ENCODE measurements at regions not wholly inside any gene's neighbourhood (a gene's known extent, or its start where the extent isn't known, plus 50 kb on each side); places are given as distances from the start of the nearest gene placed in this dataset.

DNA sequence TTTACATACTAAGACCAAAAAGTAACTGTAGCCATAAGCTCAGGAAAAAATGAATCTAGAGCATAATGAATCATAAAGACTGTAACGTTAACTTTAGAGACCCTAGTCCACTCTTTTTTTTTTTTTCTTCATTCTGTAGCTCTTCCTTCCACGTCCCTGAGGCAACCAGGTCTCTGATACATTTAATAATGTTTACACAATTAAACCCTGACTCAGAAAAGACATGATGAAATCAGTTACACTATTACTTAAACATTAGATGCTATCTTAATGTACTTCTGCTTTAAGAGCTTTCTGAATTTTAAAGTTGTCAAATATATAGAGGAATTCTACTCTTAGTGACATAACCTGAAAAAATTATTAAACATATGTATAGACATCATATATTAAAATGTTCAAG is 1121.5 kb upstream of the DDX18 start:
- no peak overlapping the region for H3K9ac ChIP-seq (ENCODE audit: low read depth, low read length)
- H3K4me1 ChIP-seq (ENCODE audit: insufficient read depth, low read length), result no peaks in the 10 kb centered on the region
- H4K20me1 ChIP-seq (ENCODE audit: insufficient read depth, low read length), result no peaks in the 10 kb centered on the region
- DNase-seq, result no peak
- H3K79me2 ChIP-seq (ENCODE audit: insufficient read depth, low read length), result no peaks in the 10 kb centered on the region
- H3K36me3 ChIP-seq (ENCODE audit: insufficient read depth, low read length), result no peaks in the 10 kb centered on the region
- H3K27me3 ChIP-seq (ENCODE audit: insufficient read depth, low read length, poor library complexity), result no peaks in the 10 kb centered on the region
- no peak for TF ChIP-seq EZH2 (IDR thresholded peaks at IDR 0.05; ENCODE audit: borderline replicate concordance, low read depth, low read length, severe bottlenecking)
- TF ChIP-seq, protein P1, sequence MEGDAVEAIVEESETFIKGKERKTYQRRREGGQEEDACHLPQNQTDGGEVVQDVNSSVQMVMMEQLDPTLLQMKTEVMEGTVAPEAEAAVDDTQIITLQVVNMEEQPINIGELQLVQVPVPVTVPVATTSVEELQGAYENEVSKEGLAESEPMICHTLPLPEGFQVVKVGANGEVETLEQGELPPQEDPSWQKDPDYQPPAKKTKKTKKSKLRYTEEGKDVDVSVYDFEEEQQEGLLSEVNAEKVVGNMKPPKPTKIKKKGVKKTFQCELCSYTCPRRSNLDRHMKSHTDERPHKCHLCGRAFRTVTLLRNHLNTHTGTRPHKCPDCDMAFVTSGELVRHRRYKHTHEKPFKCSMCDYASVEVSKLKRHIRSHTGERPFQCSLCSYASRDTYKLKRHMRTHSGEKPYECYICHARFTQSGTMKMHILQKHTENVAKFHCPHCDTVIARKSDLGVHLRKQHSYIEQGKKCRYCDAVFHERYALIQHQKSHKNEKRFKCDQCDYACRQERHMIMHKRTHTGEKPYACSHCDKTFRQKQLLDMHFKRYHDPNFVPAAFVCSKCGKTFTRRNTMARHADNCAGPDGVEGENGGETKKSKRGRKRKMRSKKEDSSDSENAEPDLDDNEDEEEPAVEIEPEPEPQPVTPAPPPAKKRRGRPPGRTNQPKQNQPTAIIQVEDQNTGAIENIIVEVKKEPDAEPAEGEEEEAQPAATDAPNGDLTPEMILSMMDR (IDR thresholded peaks at IDR 0.05; ENCODE audit: borderline replicate concordance, extremely low read depth, low read length, poor library complexity, severe bottlenecking), result no peak
- no peak overlapping the region for H2AFZ ChIP-seq (ENCODE audit: low read depth, low read length)
- peaks cover 2% of the 10 kb centered on the region for H3K9me3 ChIP-seq (ENCODE audit: insufficient read depth, low read length, severe bottlenecking)
- no peak for ATAC-seq (ENCODE audit: insufficient read depth, low read depth)
- no peak overlapping the region for H3K4me2 ChIP-seq (ENCODE audit: insufficient read depth, low read length)
- no peak overlapping the region for H3K4me3 ChIP-seq (ENCODE audit: low read depth in 1 of 2, low read length in 2 of 2)
- H3K27ac ChIP-seq (ENCODE audit: low read length), result no peak overlapping the region

DNA sequence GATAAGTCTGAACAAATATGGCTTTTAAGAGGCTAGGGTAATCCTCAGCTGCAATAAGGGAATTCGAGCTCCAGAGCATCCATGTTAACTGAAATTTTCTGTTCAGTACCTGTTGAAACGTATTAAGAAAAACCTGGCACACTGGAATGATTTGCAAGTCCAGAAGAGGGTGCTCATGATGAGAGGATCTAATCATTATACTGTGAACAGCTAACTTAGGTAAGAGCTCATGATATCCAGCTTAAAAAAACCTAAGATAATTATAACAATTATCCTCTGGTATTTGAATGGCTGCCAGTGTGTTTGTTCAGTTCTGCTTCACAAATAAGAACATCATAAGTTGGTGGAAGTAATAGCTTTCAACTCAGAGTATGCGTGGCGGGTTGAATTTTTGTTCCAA is 1118.3 kb upstream of the DDX18 start:
- H3K36me3 ChIP-seq (ENCODE audit: insufficient read depth, low read length), result no peaks in the 10 kb centered on the region
- ATAC-seq (ENCODE audit: insufficient read depth, low read depth), result no peak
- H4K20me1 ChIP-seq (ENCODE audit: insufficient read depth, low read length), result no peaks in the 10 kb centered on the region
- H3K4me3 ChIP-seq (ENCODE audit: low read depth in 1 of 2, low read length in 2 of 2), result no peak overlapping the region
- no peaks in the 10 kb centered on the region for H3K79me2 ChIP-seq (ENCODE audit: insufficient read depth, low read length)
- no peaks in the 10 kb centered on the region for H3K9me3 ChIP-seq (ENCODE audit: insufficient read depth, low read length, severe bottlenecking)
- no peak overlapping the region for H3K27ac ChIP-seq (ENCODE audit: low read length)
- TF ChIP-seq EZH2 (IDR thresholded peaks at IDR 0.05; ENCODE audit: borderline replicate concordance, low read depth, low read length, severe bottlenecking), result no peak
- TF ChIP-seq, protein P1 (IDR thresholded peaks at IDR 0.05; ENCODE audit: borderline replicate concordance, extremely low read depth, low read length, poor library complexity, severe bottlenecking), result no peak
- no peak overlapping the region for H3K9ac ChIP-seq (ENCODE audit: low read depth, low read length)
- no peaks in the 10 kb centered on the region for H3K4me1 ChIP-seq (ENCODE audit: insufficient read depth, low read length)
- no peak overlapping the region for H2AFZ ChIP-seq (ENCODE audit: low read depth, low read length)
- H3K4me2 ChIP-seq (ENCODE audit: insufficient read depth, low read length), result no peak overlapping the region
- no peak for DNase-seq
- H3K27me3 ChIP-seq (ENCODE audit: insufficient read depth, low read length, poor library complexity), result no peaks in the 10 kb centered on the region

DNA sequence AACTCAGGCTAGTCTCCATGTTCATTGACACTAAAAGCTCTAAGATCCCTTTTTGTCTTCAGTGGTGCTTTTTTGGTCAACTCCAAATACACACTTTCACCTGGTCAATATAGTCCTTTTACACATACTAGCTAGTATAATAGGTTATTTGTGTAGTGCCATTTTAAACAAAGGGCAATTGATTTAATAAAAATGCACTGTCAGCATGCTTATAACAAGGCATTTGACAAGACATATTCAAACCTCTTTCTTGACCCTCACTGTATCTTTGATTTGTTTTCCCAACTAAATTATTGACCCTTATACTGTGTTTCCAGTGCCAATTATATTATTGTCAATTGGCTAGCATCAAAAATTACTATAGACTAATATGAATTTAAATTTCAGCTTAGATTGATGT is 1117.6 kb upstream of the DDX18 start:
- Histone ChIP-seq H3K79me2 (ENCODE audit: insufficient read depth, low read length) (no peaks in the 10 kb centered on the region), H3K4me1 (ENCODE audit: insufficient read depth, low read length) (no peaks in the 10 kb centered on the region), H2AFZ (ENCODE audit: low read depth, low read length) (no peak overlapping the region), H3K4me3 (ENCODE audit: low read depth in 1 of 2, low read length in 2 of 2) (no peak overlapping the region), H3K9ac (ENCODE audit: low read depth, low read length) (no peak overlapping the region), H3K36me3 (ENCODE audit: insufficient read depth, low read length) (no peaks in the 10 kb centered on the region), H3K4me2 (ENCODE audit: insufficient read depth, low read length) (no peak overlapping the region), H3K27me3 (ENCODE audit: insufficient read depth, low read length, poor library complexity) (no peaks in the 10 kb centered on the region), H3K27ac (ENCODE audit: low read length) (no peak overlapping the region), H3K9me3 (ENCODE audit: insufficient read depth, low read length, severe bottlenecking) (no peaks in the 10 kb centered on the region), H4K20me1 (ENCODE audit: insufficient read depth, low read length) (no peaks in the 10 kb centered on the region)
- DNase-seq (no peak), ATAC-seq (ENCODE audit: insufficient read depth, low read depth) (no peak)
- TF ChIP-seq EZH2 (IDR thresholded peaks at IDR 0.05; ENCODE audit: borderline replicate concordance, low read depth, low read length, severe bottlenecking), result no peak
- TF ChIP-seq, protein P1 (IDR thresholded peaks at IDR 0.05; ENCODE audit: borderline replicate concordance, extremely low read depth, low read length, poor library complexity, severe bottlenecking), result no peak

DNA sequence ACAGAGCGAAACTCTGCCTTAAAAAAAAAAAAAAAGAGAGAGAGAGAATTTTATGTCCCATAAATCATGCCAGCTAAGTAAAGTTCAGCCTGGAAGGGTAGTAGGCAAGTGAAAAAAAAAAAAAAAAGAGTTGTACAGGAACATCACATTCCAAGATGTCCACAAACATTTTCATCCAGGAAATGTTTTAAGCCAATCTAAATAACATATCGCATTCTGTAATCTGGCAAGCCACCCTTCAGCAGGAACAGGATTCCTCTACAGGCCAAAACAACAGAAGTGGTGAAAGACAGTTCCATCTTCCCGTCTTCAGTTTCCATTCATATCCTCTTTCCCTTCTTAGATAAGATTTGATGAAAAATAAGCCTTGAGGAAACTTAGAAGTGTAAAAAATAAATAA is 1108.1 kb upstream of the DDX18 start:
- Histone ChIP-seq H3K9me3 (ENCODE audit: insufficient read depth, low read length, severe bottlenecking) (no peaks in the 10 kb centered on the region), H3K9ac (ENCODE audit: low read depth, low read length) (no peak overlapping the region), H2AFZ (ENCODE audit: low read depth, low read length) (no peak overlapping the region), H3K27me3 (ENCODE audit: insufficient read depth, low read length, poor library complexity) (no peaks in the 10 kb centered on the region), H3K4me2 (ENCODE audit: insufficient read depth, low read length) (no peak overlapping the region), H3K4me1 (ENCODE audit: insufficient read depth, low read length) (no peaks in the 10 kb centered on the region), H3K4me3 (ENCODE audit: low read depth in 1 of 2, low read length in 2 of 2) (no peak overlapping the region), H3K27ac (ENCODE audit: low read length) (no peak overlapping the region), H3K36me3 (ENCODE audit: insufficient read depth, low read length) (no peaks in the 10 kb centered on the region), H4K20me1 (ENCODE audit: insufficient read depth, low read length) (no peaks in the 10 kb centered on the region), H3K79me2 (ENCODE audit: insufficient read depth, low read length) (no peaks in the 10 kb centered on the region)
- TF ChIP-seq, protein P1 (IDR thresholded peaks at IDR 0.05; ENCODE audit: borderline replicate concordance, extremely low read depth, low read length, poor library complexity, severe bottlenecking), result no peak
- TF ChIP-seq EZH2 (IDR thresholded peaks at IDR 0.05; ENCODE audit: borderline replicate concordance, low read depth, low read length, severe bottlenecking), result no peak
- no peak for DNase-seq
- no peak for ATAC-seq (ENCODE audit: insufficient read depth, low read depth)

Measured in DND-41 (cell line).